HepG2 (cell line): ENCODE measurements at regions not wholly inside any gene's neighbourhood (a gene's known extent, or its start where the extent isn't known, plus 50 kb on each side); places are given as distances from the start of the nearest gene placed in this dataset.

Experiments used
- ATAC-seq: fragments of 200-7000 bp; cut with Tn5 transposase; 3 replicates; pipeline ENCODE4 v1.9.1; 2020; ENCODE audit warnings: mild to moderate bottlenecking, moderate library complexity
- BruUV-seq: library from RNA; stranded (reverse); fragments of 400-500 nt; replicated peaks from 2 replicates; lab custom pipeline; 2021; lab: Mats Ljungman, UMichigan
- CTCF ChIA-PET: fragments of 300-600 bp; formaldehyde crosslinking; extraction: SDS; loops from one replicate; lab custom pipeline; 2021; ENCODE audit warnings: low total read pairs, inconsistent platforms, low intra/inter-chr PET ratio; lab: Yijun Ruan, JAX
- POLR2A ChIA-PET: fragments of 350-600 bp; sonication (Branson Sonifier 250); formaldehyde crosslinking; loops from one replicate; lab custom pipeline; 2020; ENCODE audit warnings: antibody characterized with exemption, inconsistent platforms; lab: Yijun Ruan, JAX
- DNase-seq: peaks from one replicate; pipeline ENCODE4 v3.0.0-alpha.2; 2015; ENCODE audit warnings: low spot score
- FAIRE-seq: peaks from 3 replicates; lab custom pipeline; 2011; peaks lifted over from hg19 to GRCh38; lab: Jason Lieb, UNC
- H2AFZ ChIP-seq: one replicate; pipeline ENCODE4 v1.6.1; 2011; ENCODE audit warnings: low read length, inconsistent platforms
- H3K27ac ChIP-seq: fragments of 300-600 bp; 3 replicates; pipeline ENCODE4 v1.8.0; 2011; ENCODE audit warnings: mixed run types, mild to moderate bottlenecking, mixed read lengths, low read length, inconsistent platforms; ENCODE audit not compliant: insufficient read depth; ENCODE audit errors: extremely low read length
- H3K27me3 ChIP-seq, 2 experiments: fragments of 200-600 bp in 1 of 2; 2 replicates in 1 of 2; 3 replicates in 1 of 2; pipeline versions ENCODE4 v1.6.0 to v1.8.0; 2011; ENCODE audit warnings: low read length in 2 of 2, mild to moderate bottlenecking in 2 of 2, moderate library complexity in 2 of 2, inconsistent platforms in 1 of 2; ENCODE audit not compliant: insufficient read depth in 2 of 2, control insufficient read depth in 1 of 2
- H3K36me3 ChIP-seq, 2 experiments: fragments of 200-600 bp in 1 of 2; replicated peaks in 1 of 2; 2 replicates in 1 of 2; 3 replicates in 1 of 2; pipeline versions ENCODE4 v1.5.1 to v1.8.0; 2011; ENCODE audit warnings: low read length in 2 of 2, inconsistent platforms in 1 of 2; ENCODE audit not compliant: insufficient read depth in 2 of 2, control insufficient read depth in 1 of 2
- H3K4me1 ChIP-seq: 2 replicates; pipeline ENCODE4 v1.5.1; 2012; ENCODE audit warnings: low read length, inconsistent platforms; ENCODE audit not compliant: insufficient read depth
- H3K4me2 ChIP-seq: 2 replicates; pipeline ENCODE4 v1.6.0; 2011; ENCODE audit warnings: low read depth, low read length, inconsistent platforms
- H3K4me3 ChIP-seq, 3 experiments: fragments of 200-600 bp in 1 of 3; sonication (generic), shearing (Covaris generic) in 1 of 3; replicated peaks in 1 of 3; 2 replicates each; pipeline ENCODE4 v1.5.1; 2011 to 2016; ENCODE audit warnings: low read length in 3 of 3, inconsistent platforms in 2 of 3, low read depth in 2 of 3, mild to moderate bottlenecking in 2 of 3, control low read depth in 1 of 3, mixed read lengths in 1 of 3; ENCODE audit not compliant: insufficient read depth in 1 of 3
- H3K79me2 ChIP-seq: one replicate; pipeline ENCODE4 v1.6.1; 2011; ENCODE audit warnings: low read length, inconsistent platforms; ENCODE audit not compliant: insufficient read depth
- H3K9ac ChIP-seq: 2 replicates; pipeline ENCODE4 v1.6.0; 2011; ENCODE audit warnings: mild to moderate bottlenecking, low read depth, low read length, inconsistent platforms; ENCODE audit not compliant: insufficient read depth
- H3K9me3 ChIP-seq: 2 replicates; pipeline ENCODE4 v1.5.1; 2012; ENCODE audit warnings: mild to moderate bottlenecking, low read length
- H4K20me1 ChIP-seq: 2 replicates; pipeline ENCODE4 v1.6.0; 2011; ENCODE audit warnings: inconsistent platforms, mild to moderate bottlenecking, low read length, moderate library complexity; ENCODE audit not compliant: insufficient read depth
- BRF2 ChIP-seq: sonication (generic); formaldehyde crosslinking; IDR thresholded peaks from 2 replicates; pipeline ENCODE4 v1.8.1; 2022; ENCODE audit warnings: mild to moderate bottlenecking, missing genetic modification reagents
- CHD2 ChIP-seq: IDR thresholded peaks from 2 replicates; pipeline ENCODE4 v1.6.1; 2011; ENCODE audit warnings: low read depth, low read length, improper control_type of control experiment
- ELF4 ChIP-seq: sonication (generic); formaldehyde crosslinking; IDR thresholded peaks from 2 replicates; pipeline ENCODE4 v1.5.0; 2020; ENCODE audit warnings: missing genetic modification reagents, mild to moderate bottlenecking, moderate library complexity, borderline replicate concordance
- FOXJ3 ChIP-seq: sonication (generic); formaldehyde crosslinking; IDR thresholded peaks from 2 replicates; pipeline ENCODE4 v1.4.0; 2020; ENCODE audit warnings: missing genetic modification reagents, mild to moderate bottlenecking, borderline replicate concordance
- GZF1 ChIP-seq: sonication (generic); formaldehyde crosslinking; IDR thresholded peaks from 2 replicates; pipeline ENCODE4 v1.5.1; 2020; ENCODE audit warnings: mild to moderate bottlenecking, missing genetic modification reagents
- HCFC1 ChIP-seq: fragments of 150-350 bp; IDR thresholded peaks from 2 replicates; pipeline ENCODE4 v1.6.1; 2014; ENCODE audit warnings: low read depth, low read length
- IRF2 ChIP-seq: IDR thresholded peaks from 2 replicates; pipeline ENCODE4 v1.6.1; 2018; ENCODE audit warnings: missing genetic modification reagents, missing compliant biosample characterization
- MEIS2 ChIP-seq: sonication (generic); formaldehyde crosslinking; IDR thresholded peaks from 2 replicates; pipeline ENCODE4 v1.9.0; 2021; ENCODE audit warnings: mild to moderate bottlenecking, missing genetic modification reagents
- NBN ChIP-seq: fragments of 450-650 bp; conservative IDR thresholded peaks from 2 replicates; pipeline ENCODE4 v1.6.1; 2017
- PCBP1 ChIP-seq: fragments of 200-400 bp; formaldehyde crosslinking; IDR thresholded peaks from 2 replicates; pipeline ENCODE4 v1.6.1; 2017; ENCODE audit warnings: mild to moderate bottlenecking, low read depth, low read length, borderline replicate concordance
- ZNF354B ChIP-seq: sonication (generic); formaldehyde crosslinking; IDR thresholded peaks from 2 replicates; pipeline ENCODE4 v1.8.0; 2022; ENCODE audit warnings: mild to moderate bottlenecking, missing genetic modification reagents
- ZNF850 ChIP-seq: sonication (generic); formaldehyde crosslinking; conservative IDR thresholded peaks from 2 replicates; pipeline ENCODE4 v1.9.0; 2021; ENCODE audit warnings: mild to moderate bottlenecking, missing genetic modification reagents
- WGBS: methylation state at CpG from one replicate; pipeline ENCODE4 v1.1.6; 2017; ENCODE audit warnings: low lambda C conversion rate; 5-methylcytosine and 5-hydroxymethylcytosine counted together
- in situ Hi-C: cut with HindIII; loops from 2 replicates; pipeline ENCODE4 v1.10.0; 2017; ENCODE audit warnings: low pct_unique_long_range_greater_than_20kb; ENCODE audit not compliant: extremely low pct_ligation_motif_present
- intact Hi-C: fragments of 100-400 bp; cut with micrococcal nuclease; formaldehyde crosslinking; loops from one replicate; pipeline ENCODE4 v1.10.0; 2022; ENCODE audit not compliant: unreplicated experiment
- TF ChIP-seq, protein P1 (sequence below): IDR thresholded peaks from 2 replicates; pipeline ENCODE4 v1.6.1; 2012; ENCODE audit warnings: low read depth, low read length, improper control_type of control experiment
- TF ChIP-seq, protein P2 (sequence below): sonication (generic); formaldehyde crosslinking; IDR thresholded peaks from 2 replicates; pipeline ENCODE4 v1.4.0; 2020; ENCODE audit warnings: missing genetic modification reagents

DNA sequence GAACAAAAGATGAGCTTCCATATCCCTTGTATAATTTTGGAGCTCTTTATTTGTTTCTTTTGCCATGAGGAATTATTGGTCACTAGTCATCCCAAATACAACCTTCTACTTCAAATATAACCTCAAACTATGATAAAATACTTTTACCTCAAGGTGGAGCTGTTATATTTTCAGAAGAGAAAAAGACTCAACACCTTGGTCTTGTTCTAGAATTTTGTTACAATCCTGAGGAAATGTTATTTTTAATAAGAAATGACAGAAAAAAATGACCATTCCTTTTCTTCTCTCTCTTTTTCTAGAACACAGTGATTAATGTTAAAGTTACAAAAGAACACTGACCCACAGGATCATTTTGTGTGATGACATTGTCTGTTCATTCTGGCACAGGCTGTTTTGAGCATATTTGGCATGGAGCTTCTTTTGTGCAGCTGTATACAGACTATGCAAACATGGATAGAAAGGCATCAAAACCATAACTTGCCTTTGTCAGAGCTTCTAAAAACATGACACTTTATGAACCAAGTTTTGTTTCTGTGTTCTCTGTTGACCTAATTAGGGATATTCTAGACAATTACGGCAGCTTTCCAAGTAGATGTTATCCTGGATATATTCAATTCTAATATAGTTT, 159.6 kb upstream of the CTSO start:
- H3K27ac ChIP-seq: no peak overlapping the region
- intact Hi-C loops: loop anchor here (5.0 kb wide), 1 partner anchor 564 kb away; no protein-coding TSS in a partner anchor
- TF ChIP-seq ELF4 (CRISPR knock-in tag) (no peak), FOXJ3 (CRISPR knock-in tag) (no peak), CHD2 (no peak), HCFC1 (no peak), GZF1 (no peak)
- TF ChIP-seq, all 625 proteins: peak for 0
- no peaks in the 10 kb centered on the region for H3K9me3 ChIP-seq
- in situ Hi-C loops: no loop called here
- H3K4me1 ChIP-seq: no peaks in the 10 kb centered on the region
- H3K4me2 ChIP-seq: no peak overlapping the region
- no TSS peak for BruUV-seq
- no peaks in the 10 kb centered on the region for H3K36me3 ChIP-seq
- WGBS: 0% methylated on average over 1 of the region's 1 CpG
- no peak for FAIRE-seq
- no peak overlapping the region for H3K4me3 ChIP-seq
- H3K79me2 ChIP-seq: no peaks in the 10 kb centered on the region
- no peak for DNase-seq
- POLR2A ChIA-PET: no interaction called here
- H3K9ac ChIP-seq: no peak overlapping the region
- no peaks in the 10 kb centered on the region for H3K27me3 ChIP-seq
- no peak overlapping the region for H2AFZ ChIP-seq
- no peaks in the 10 kb centered on the region for H4K20me1 ChIP-seq
- ATAC-seq: no peak
- CTCF ChIA-PET: no interaction called here

GRCh38 chr4:156111686-156112085, 158.0 kb upstream of the CTSO start:
- Histone ChIP-seq H3K4me2 (no peak overlapping the region), H3K9ac (no peak overlapping the region), H2AFZ (no peak overlapping the region), H3K4me3 (no peak overlapping the region), H3K36me3 (no peaks in the 10 kb centered on the region), H3K9me3 (no peaks in the 10 kb centered on the region), H3K79me2 (no peaks in the 10 kb centered on the region), H3K4me1 (no peaks in the 10 kb centered on the region), H3K27me3 (no peaks in the 10 kb centered on the region), H4K20me1 (no peaks in the 10 kb centered on the region), H3K27ac (no peak overlapping the region)
- 0% methylated on average over 5 of the region's 5 CpGs for WGBS
- no peak for FAIRE-seq
- POLR2A ChIA-PET: no interaction called here
- CTCF ChIA-PET: no interaction called here
- no TSS peak for BruUV-seq
- intact Hi-C loops: loop anchor here (5.0 kb wide), 1 partner anchor 566 kb away; no protein-coding TSS in a partner anchor
- in situ Hi-C loops: no loop called here
- ATAC-seq: no peak
- no peak for DNase-seq
- TF ChIP-seq, protein P1, sequence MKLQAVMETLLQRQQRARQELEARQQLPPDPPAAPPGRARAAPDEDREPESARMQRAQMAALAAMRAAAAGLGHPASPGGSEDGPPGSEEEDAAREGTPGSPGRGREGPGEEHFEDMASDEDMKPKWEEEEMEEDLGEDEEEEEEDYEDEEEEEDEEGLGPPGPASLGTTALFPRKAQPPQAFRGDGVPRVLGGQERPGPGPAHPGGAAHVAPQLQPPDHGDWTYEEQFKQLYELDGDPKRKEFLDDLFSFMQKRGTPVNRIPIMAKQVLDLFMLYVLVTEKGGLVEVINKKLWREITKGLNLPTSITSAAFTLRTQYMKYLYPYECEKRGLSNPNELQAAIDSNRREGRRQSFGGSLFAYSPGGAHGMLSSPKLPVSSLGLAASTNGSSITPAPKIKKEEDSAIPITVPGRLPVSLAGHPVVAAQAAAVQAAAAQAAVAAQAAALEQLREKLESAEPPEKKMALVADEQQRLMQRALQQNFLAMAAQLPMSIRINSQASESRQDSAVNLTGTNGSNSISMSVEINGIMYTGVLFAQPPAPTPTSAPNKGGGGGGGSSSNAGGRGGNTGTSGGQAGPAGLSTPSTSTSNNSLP: no peak
- TF ChIP-seq, protein P2, sequence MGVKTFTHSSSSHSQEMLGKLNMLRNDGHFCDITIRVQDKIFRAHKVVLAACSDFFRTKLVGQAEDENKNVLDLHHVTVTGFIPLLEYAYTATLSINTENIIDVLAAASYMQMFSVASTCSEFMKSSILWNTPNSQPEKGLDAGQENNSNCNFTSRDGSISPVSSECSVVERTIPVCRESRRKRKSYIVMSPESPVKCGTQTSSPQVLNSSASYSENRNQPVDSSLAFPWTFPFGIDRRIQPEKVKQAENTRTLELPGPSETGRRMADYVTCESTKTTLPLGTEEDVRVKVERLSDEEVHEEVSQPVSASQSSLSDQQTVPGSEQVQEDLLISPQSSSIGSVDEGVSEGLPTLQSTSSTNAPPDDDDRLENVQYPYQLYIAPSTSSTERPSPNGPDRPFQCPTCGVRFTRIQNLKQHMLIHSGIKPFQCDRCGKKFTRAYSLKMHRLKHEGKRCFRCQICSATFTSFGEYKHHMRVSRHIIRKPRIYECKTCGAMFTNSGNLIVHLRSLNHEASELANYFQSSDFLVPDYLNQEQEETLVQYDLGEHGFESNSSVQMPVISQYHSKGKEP: no peak
- no peak for TF ChIP-seq NBN
- TF ChIP-seq MEIS2: no peak
- TF ChIP-seq PCBP1: no peak
- TF ChIP-seq ZNF850: no peak
- no peak for TF ChIP-seq ZNF354B
- TF ChIP-seq BRF2: no peak
- no peak for TF ChIP-seq IRF2
